ENCODE measurements at regions not wholly inside any gene's neighbourhood (a gene's known extent, or its start where the extent isn't known, plus 50 kb on each side); places are given as distances from the start of the nearest gene placed in this dataset.
"Not testable (repeated sequence)": the region's sequence is repeated elsewhere in the genome, so short reads cannot be mapped to it uniquely, and the experiment has no call there.

DNA sequence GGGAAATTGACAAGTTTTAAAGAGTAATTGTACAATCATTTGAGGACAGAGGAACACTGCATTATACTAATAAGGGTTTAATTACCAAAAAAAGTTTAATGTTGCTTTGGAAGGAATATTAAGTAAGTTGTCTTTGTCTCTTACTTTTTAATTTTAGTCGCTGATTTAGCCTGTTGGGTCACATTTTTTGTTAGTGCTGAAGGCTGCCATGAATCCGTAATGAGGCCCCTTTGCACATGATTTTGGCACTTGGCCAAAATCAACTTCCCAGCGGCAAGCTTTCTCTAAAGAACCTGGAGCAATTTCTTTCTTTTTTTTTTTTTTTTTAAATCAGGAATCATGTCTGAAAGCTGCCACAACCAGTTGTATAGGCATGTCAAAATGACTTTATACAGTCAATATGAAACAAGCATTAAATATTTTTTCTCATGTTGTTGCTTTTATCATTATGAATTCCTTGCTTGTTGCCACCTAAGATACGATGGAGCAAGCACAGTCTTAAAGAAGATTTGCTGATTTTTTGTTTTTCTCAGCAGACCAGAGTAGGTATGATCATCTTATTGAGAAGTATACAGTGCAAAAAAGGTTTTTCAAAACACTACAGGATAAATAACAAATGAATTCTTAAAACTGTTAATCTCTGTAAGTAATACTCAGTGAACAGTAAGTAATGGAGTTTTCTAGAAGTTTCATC is 690.4 kb downstream of the USP25 start:
- DNase-seq (ENCODE audit: low spot score) = peak; percentile 37

GRCh38 chr21:16421007-16421406 is 691.2 kb downstream of the USP25 start:
- DNase-seq (ENCODE audit: low spot score) = no peak

DNA sequence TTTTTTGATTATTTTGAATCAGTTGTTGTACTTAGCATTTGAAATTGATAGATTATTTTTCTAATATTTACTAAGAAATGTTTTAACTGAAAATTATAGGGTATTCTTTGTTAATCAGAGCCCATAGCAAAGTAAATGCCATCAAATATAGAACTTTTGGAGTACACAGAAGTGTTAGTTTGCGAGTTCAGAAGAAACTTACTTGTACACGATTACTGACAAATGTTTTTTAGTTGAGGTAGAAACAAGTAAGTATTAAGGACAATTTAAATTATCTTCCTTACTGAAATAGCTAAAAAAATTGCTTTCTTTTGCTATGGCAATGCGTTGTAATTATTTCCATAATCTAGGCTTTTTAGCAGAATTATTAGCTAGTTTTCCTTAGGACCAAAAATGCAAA is 692.2 kb downstream of the USP25 start:
- no peak for DNase-seq (ENCODE audit: low spot score)

DNA sequence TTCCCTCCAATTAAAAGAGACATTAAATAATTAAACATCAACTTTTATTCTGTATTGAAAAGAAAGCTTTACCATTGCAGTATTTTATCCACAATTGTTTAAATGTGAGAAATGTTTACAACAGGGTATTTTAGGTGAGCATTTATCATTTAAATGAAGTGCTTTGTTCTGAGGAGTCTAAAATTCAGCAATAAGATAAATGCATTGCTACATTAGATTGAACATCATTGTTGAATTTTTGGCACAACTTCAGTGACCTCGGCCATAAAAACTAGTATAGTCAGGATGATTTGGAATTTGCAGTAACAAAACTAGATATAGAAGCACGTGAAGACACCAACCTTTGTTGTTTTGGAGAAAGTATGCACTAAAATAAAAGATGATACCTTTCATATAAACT is 692.9 kb downstream of the USP25 start:
- no peak for DNase-seq (ENCODE audit: low spot score)

DNA sequence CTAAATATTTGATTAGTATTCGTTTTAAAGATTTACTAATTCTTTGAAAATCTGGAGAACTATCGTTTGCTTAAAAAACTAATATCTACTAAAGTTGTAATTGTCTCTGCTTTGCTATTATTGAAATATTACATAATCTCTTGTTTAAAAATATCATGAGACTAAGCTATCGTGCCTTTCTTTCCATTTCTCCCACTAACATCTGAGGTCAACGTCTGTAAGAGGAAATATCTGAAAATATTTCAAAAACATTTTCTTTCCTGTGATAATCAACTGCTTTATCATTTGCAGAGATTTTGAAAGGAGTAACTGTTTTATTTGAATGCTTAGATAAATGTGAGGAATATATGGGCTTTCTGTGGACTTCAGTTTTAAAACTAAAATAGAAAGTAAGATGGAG is 694.1 kb downstream of the USP25 start:
- no peak for DNase-seq (ENCODE audit: low spot score)

- peak; percentile 17 for DNase-seq (ENCODE audit: low spot score)
These were observed 694.6 kb downstream of the USP25 start for GRCh38 chr21:16424331-16424751.

GRCh38 chr21:16425376-16425775 is 695.6 kb downstream of the USP25 start:
- DNase-seq (ENCODE audit: low spot score) = no peak

DNA sequence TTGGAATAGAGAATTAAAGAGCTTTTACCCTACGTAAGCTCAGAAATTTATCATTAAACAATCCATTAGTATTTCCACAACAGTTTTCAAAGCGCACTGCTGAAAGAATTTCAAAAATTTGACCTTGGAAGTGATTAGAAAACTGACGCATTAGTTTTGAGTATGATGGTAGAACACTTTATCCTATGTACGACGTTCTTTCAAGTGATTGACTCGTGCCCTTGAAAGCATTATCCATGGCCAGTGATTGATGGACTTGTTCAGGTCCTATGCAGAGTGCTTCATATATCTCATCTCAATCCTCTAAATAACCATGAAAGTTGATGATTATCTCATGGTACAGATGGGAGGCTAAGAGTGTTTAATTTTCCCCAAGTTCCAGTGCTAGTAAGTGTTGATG is 697.2 kb downstream of the USP25 start:
- no peak for DNase-seq (ENCODE audit: low spot score)

DNA sequence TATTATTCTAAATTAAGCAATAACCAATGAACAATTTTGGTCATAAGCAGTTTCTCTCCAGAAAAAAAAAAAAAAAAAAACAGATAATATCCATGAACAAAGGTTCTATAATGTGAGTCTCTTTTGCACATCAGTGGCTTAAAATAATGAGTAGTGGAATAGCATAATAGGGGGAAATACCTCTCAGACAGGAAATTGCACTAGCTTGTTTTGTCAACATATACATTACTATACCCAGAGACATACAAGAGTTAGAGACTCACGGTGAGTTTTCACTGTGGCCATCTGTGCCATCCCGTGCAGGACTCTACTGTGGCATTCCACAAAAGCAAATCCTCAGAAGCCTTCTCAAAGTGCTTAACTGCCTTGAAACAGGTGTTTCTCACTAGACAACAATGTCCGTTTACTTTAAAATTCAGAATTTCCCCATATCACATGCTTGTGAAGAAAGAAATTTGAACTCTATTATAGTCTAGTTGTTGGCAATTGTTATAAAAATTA is 697.9 kb downstream of the USP25 start:
- DNase-seq (ENCODE audit: low spot score) = no peak

DNA sequence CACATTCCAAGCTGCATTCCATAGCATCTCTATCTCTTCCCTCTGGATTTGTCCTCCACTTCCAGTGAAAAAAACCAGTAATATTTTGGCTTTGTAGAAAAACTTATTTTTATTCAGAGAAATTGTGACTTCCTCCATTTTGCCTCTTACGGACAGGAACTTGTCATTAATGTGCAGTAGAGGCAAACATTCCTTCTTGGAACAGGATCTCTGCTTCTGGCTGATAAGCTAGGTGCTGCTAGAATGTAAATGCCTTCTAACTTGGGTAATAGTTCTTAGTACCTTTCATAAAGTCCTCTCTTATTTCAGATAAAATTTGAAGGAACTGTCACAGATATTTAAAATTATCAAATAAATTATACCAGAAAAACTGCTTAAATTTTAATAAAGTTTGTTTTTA is 707.8 kb downstream of the USP25 start:
- DNase-seq (ENCODE audit: low spot score) = no peak

GRCh38 chr21:16438761-16439160 is 709.0 kb downstream of the USP25 start:
- no peak for DNase-seq (ENCODE audit: low spot score)

- no peak for DNase-seq (ENCODE audit: low spot score)
These were observed 712.0 kb downstream of the USP25 start for GRCh38 chr21:16441789-16442188.

- DNase-seq (ENCODE audit: low spot score) = no peak
These were observed 724.6 kb downstream of the USP25 start for GRCh38 chr21:16454399-16454798.

DNA sequence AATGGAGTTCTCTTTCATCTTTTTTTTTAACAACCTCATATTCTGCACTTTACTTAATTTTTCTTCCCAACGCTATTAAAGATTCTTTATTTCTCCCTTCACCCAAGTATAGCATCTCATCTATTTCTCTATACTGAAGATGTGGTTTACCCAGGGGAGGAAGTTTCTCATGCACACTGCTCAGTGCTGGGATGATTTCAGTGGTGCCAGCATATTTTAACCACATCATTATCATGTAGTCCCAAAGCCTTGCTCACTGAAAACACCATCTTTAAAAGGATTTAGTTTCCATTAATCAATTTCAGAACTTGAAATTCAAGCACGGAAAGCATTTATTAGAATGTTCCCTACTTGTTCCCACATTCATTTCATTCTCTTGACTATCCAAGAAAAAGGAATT is 725.7 kb downstream of the USP25 start:
- DNase-seq (ENCODE audit: low spot score) = no peak

DNA sequence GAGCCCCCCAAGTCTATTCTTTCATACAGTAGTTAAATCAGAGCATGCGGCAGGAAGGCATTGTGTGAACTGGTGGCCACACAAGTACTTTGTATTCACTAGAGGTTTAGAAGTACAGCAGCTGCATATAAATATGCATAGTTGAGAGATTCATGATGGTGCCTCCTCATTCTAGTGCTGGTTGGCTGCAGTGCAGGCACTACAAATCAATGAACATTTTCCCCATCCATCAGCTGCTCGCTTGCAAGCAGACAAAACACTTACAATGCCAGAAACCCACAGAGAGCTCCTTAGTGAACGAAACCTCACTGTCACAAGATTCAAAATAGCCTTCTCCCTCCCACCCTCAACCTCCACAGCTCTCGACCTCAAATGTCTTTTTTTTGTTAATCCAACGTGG is 726.2 kb downstream of the USP25 start:
- DNase-seq (ENCODE audit: low spot score) = no peak

DNA sequence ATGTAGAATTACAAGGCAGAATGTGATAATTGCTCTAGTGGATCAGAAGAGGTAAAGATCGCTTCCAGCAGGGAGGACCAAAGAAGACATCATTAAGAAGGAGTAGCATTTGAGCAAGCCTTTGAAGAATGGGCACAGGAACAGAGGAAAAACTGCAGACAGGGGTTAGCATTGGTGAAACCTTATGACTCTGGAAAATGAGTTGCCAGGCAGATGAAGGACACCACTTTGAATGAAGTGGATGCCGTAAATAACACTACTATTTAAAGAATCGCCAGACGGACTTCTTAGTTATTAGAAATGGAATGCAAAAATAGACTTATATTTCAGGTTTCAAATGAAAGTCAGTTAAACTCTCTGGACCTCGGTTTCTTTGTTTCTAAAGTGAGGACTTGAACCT is 727.7 kb downstream of the USP25 start:
- no peak for DNase-seq (ENCODE audit: low spot score)

GRCh38 chr21:16460936-16461335 is 731.2 kb downstream of the USP25 start:
- no peak for DNase-seq (ENCODE audit: low spot score)

DNA sequence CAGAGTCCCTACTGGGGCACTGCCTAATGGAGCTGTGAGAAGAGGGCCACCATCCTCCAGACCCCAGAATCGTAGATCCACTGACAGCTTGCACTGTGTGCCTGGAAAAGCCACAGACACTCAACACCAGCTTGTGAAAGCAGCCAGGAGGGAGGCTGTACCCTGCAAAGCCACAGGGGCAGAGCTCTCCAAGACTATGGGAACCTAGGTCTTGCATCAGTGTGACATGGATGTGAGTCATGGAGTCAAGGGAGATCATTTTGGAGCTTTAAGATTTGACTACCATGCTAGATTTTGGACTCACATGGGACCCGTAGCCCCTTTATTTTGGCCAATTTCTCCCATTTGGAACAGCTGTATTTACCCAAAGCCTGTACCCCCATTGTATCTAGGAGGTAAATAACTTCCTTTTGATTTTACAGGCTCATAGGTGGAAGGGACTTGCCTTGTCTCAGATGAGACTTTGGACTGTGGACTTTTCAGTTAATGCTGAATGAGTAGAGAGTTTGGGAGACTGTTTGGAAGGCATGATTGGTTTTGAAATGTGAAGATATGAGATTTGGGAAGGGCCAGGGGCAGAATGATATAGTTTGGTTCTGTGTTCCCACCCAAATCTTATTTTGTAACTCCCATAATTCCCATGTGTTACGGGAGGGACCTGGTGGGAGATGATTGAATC is 734.6 kb downstream of the USP25 start:
- not testable (repeated sequence) for DNase-seq (ENCODE audit: low spot score)

- no peak for DNase-seq (ENCODE audit: low spot score)
These were observed 738.4 kb downstream of the USP25 start for GRCh38 chr21:16468184-16468583.

DNA sequence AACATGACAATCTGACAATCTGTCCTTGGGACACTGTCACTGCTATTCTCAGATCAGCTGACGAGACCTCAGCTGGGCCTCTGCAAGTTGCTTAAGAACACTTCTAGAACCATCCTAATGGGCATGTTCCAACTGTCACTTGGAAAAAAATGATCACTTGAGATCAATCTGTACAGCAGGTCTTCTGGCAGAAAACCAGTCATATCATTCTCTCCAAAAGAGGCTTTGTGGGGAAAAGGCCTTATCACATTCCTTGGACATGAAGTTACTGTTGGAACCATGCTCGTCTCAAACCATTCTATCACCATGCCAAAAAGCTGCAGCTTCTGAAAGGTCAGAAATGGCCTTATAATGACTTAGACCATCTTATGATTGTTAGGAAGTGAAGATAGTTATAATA is 744.2 kb downstream of the USP25 start:
- no peak for DNase-seq (ENCODE audit: low spot score)

DNA sequence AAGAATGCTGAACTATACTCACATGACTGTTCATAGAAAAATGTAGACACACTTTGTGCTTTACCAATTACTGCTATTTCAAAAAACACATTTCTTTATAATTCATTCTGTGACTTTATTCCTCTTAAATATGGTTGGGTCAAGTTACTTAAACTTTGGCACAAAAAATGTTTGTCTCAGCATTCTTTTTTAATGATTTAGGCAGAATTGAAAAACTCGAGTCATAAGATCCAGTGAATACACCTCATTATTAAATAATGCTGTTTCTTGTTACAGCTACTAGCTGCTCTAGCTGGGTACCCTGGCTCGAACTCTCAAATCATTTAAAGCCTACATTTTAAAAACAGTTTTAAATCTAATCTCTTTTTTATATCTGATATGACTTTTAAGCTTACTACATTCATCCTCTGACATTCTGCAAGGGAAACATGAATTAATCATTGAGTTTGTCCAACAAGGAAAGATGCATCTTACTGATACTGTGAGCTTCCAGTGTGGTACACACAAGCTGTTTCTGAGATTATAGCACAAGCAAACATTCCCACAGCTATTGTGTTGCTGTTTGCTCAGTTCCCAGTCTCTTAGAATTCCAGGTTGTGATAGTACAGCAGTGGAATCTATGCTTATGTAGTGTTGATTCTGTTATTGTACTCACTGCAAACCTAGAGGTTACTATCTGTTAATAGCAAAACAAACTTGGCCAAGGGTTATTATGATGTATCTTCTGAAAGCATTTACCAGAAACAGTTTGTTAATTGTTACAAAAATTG is 746.5 kb downstream of the USP25 start:
- DNase-seq (ENCODE audit: low spot score) = no peak

DNA sequence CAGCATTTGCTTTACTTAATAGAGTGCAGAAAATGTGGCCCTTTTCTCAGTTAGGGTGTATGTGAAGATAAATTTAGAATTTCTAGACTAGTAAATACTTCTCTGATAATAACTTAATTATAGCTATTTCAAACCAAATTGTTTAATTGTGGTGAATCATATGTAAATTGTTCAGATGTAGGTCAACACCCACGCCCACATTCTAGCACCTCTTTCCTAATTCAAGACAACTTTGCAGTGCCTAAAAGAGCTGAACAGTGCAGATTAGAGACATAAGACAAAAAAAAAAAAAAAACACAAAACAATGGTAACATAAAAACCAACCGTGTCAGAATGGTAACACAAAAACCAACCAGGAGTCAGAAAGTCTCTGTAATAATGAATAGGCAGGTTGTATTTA is 758.3 kb downstream of the USP25 start:
- DNase-seq (ENCODE audit: low spot score) = no peak

DNA sequence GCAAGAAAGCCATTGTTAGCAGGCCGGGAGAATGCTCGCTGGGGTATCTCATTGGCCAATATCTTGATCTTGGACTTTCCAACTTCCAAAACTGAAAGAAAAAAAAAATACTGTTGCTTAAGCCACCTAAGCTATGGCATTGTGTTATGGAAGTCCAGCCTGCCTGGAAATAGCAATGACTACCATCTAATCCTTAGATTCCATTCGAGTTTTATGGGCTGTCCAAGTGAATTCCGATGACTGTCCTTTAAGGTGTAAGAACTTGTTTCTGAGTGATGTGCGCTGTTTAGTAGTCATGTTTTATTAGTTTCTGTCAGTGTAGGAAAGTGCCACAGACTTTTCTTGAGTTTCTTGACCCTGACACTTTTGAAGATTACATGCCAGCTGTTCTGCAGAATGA is 762.6 kb downstream of the USP25 start:
- DNase-seq (ENCODE audit: low spot score) = no peak

Data from D341Med (cell line).